Body of pancreas (tissue), 4 donors: ENCODE measurements at regions not wholly inside any gene's neighbourhood (a gene's known extent, or its start where the extent isn't known, plus 50 kb on each side); places are given as distances from the start of the nearest gene placed in this dataset.

Experiments
- ATAC-seq: fragments of 150-250 bp; one replicate; pipeline ENCODE4 v1.9.1; 2016
- DNase-seq, 4 donors: peaks; one replicate each; pipeline ENCODE4 v3.0.0-alpha.2; 2019
- H3K27ac ChIP-seq, 4 donors: fragments of 200-600 bp; sonication (generic); 1 replicate in 3 of 4; 2 replicates in 1 of 4; pipeline versions ENCODE4 v1.5.1 to v1.6.1; 2016 to 2019; ENCODE audit warnings: mild to moderate bottlenecking in 1 of 4, mixed read lengths in 1 of 4, moderate library complexity in 1 of 4
- H3K27me3 ChIP-seq, 2 donors: fragments of 200-600 bp; sonication (generic); one replicate each; pipeline ENCODE4 v1.6.0; 2016; ENCODE audit warnings: mild to moderate bottlenecking in 1 of 2
- H3K36me3 ChIP-seq, 2 donors: fragments of 200-600 bp; sonication (generic); replicated peaks in 1 of 2; 2 replicates each; pipeline ENCODE4 v1.5.1; 2016; ENCODE audit warnings: low read depth in 2 of 2; ENCODE audit not compliant: insufficient read depth in 1 of 2
- H3K4me1 ChIP-seq: fragments of 200-600 bp; sonication (generic); one replicate; pipeline ENCODE4 v1.6.0; 2016
- H3K4me3 ChIP-seq, 2 donors: fragments of 200-600 bp; sonication (generic); 1 replicate in 1 of 2; 2 replicates in 1 of 2; pipeline ENCODE4 v1.5.1; 2016 to 2019
- H3K9me3 ChIP-seq, 3 donors: fragments of 200-600 bp; sonication (generic); 1 replicate in 2 of 3; 2 replicates in 1 of 3; pipeline ENCODE4 v1.5.1; 2016
- POLR2A ChIP-seq, 3 donors: fragments of 450-650 bp; IDR thresholded peaks; one replicate each; pipeline ENCODE4 v1.6.1; 2016; ENCODE audit warnings: antibody characterized with exemption in 3 of 3, mild to moderate bottlenecking in 2 of 3
- WGBS, 2 donors: methylation state at CpG; one replicate each; pipeline ENCODE4 v1.1.5; 2017; 5-methylcytosine and 5-hydroxymethylcytosine counted together
- intact Hi-C: fragments of 100-400 bp; cut with DNase I; formaldehyde crosslinking; loops from one replicate; pipeline ENCODE4 v1.15.1; 2023
- TF ChIP-seq, protein P1 (sequence below), 7 experiments: fragments of 450-650 bp in 4 of 7; fragments of 200-600 bp in 3 of 7; sonication (generic) in 3 of 7; IDR thresholded peaks; one replicate each; pipeline ENCODE4 v1.5.1; 2016 to 2019; ENCODE audit warnings: antibody characterized with exemption in 7 of 7

DNA sequence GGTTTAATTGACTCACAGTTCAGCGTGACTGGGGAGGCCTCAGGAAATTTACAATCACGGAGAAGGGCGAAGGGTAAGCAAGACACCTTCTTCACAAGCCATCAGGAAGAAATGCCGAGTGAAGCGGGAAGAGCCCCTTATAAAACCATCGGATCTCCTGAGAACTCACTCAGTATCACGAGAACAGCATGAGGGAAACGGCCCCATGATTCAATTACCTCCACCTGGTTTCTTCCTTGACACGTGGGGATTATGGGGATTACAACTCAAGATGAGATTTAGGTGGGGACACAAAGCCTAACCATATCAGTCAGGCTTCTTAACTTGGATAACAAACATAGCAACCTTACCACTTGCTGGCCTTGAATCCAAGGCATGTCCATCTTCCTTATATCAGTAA, 73.6 kb upstream of the FOXN2 start:
- WGBS, 2 donors: 78 to 79% methylated on average over 9 of the region's 9 CpGs
- H3K9me3 ChIP-seq: no peaks in the 10 kb centered on the region
- H3K36me3 ChIP-seq: no peaks in the 10 kb centered on the region
- ATAC-seq (no peak), DNase-seq (no peak)
- no peak for TF ChIP-seq POLR2A (IDR thresholded peaks at IDR 0.05)
- TF ChIP-seq, protein P1, sequence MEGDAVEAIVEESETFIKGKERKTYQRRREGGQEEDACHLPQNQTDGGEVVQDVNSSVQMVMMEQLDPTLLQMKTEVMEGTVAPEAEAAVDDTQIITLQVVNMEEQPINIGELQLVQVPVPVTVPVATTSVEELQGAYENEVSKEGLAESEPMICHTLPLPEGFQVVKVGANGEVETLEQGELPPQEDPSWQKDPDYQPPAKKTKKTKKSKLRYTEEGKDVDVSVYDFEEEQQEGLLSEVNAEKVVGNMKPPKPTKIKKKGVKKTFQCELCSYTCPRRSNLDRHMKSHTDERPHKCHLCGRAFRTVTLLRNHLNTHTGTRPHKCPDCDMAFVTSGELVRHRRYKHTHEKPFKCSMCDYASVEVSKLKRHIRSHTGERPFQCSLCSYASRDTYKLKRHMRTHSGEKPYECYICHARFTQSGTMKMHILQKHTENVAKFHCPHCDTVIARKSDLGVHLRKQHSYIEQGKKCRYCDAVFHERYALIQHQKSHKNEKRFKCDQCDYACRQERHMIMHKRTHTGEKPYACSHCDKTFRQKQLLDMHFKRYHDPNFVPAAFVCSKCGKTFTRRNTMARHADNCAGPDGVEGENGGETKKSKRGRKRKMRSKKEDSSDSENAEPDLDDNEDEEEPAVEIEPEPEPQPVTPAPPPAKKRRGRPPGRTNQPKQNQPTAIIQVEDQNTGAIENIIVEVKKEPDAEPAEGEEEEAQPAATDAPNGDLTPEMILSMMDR (IDR thresholded peaks at IDR 0.05): no peak
- no peaks in the 10 kb centered on the region for H3K4me1 ChIP-seq
- H3K4me3 ChIP-seq: no peak overlapping the region
- no peak overlapping the region for H3K27ac ChIP-seq
- intact Hi-C loops: no loop called here
- H3K27me3 ChIP-seq: no peaks in the 10 kb centered on the region

DNA sequence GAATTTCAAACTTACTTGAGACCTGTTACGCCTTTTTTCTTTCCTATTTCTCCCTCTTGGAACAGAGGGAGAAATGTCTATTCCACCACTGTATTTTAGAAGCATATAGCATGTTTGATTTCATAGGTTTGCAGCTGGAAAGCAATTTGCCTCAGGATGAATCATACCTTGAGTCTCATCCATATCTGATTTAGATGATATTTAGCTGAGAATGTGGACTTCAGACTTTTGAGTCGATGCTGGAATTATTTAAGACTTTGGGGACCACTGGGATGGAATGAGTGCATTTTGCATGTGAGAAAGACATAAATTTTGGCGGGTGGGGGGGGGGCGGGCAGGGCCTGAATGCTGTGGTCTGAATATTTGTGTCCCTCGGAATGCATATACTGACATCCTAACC, 67.3 kb upstream of the FOXN2 start:
- no peak for TF ChIP-seq POLR2A (IDR thresholded peaks at IDR 0.05)
- TF ChIP-seq, protein P1 (IDR thresholded peaks at IDR 0.05): no peak
- ATAC-seq (no peak), DNase-seq (no peak)
- H3K4me1 ChIP-seq: peaks cover 6% of the 10 kb centered on the region
- no peak overlapping the region for H3K27ac ChIP-seq
- intact Hi-C loops: no loop called here
- no peaks in the 10 kb centered on the region for H3K27me3 ChIP-seq
- no peaks in the 10 kb centered on the region for H3K36me3 ChIP-seq
- no peaks in the 10 kb centered on the region for H3K9me3 ChIP-seq
- 82 to 90% methylated on average over 5 of the region's 5 CpGs for WGBS, 2 donors
- H3K4me3 ChIP-seq: no peak overlapping the region

DNA sequence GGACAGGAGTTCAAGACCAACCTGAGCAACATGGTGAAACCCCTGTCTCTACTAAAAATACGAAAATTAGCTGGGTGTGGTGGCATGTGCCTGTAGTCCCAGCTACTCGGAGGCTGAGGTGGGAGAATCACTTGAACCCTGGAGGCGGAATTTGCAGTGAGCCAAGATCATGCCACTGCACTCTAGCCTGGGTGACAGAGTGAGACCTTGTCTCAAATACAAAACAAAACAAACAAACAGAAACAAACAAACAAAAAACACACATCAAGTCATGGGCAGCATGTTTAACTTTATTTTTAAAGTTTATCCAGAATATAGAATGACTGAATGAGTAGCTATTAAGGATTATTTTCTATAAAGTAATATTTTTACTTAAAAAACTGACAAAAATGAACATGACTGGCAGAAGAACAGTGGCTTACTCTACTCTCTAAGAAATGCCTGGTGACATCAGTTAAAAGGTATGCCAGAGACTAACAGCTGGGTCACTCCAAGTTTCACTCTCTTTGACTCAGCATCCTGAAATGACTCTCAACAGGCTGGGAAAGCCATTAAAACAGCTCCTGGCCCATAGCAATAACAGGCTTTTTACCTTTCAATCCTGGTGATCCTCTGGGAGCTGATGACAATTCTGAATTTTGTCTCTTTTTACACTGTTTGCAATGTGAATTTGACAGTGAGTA, 66.1 kb upstream of the FOXN2 start:
- no peaks in the 10 kb centered on the region for H3K36me3 ChIP-seq
- H3K27me3 ChIP-seq: no peaks in the 10 kb centered on the region
- no peak overlapping the region for H3K27ac ChIP-seq
- intact Hi-C loops: no loop called here
- 85 to 87% methylated on average over 3 of the region's 3 CpGs for WGBS, 2 donors
- TF ChIP-seq, protein P1 (IDR thresholded peaks at IDR 0.05): no peak
- no peak for TF ChIP-seq POLR2A (IDR thresholded peaks at IDR 0.05)
- no peaks in the 10 kb centered on the region for H3K9me3 ChIP-seq
- peaks cover 6% of the 10 kb centered on the region for H3K4me1 ChIP-seq
- no peak overlapping the region for H3K4me3 ChIP-seq
- DNase-seq: no peak
- ATAC-seq: peak; percentile 74

DNA sequence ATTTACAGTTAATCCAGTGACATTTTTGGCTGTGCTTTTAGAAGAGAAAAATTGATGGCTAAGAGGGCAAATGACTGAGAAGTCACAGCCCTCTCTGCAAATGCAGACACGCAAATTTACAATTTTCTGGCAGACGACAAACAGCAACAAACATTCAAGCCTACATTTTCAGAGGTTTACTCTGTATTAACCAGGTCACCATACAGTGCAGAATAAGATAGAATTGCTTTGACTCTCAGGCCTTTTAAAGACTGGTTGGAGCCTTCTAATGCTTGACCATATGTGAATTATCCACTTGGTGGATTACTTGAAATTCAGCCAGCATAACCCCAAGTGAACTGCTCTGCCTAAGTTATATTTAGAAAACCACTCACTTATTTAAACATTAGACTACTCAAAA, 65.5 kb upstream of the FOXN2 start:
- H3K9me3 ChIP-seq: no peaks in the 10 kb centered on the region
- H3K4me1 ChIP-seq: peaks cover 6% of the 10 kb centered on the region
- no peaks in the 10 kb centered on the region for H3K36me3 ChIP-seq
- DNase-seq (no peak), ATAC-seq (peak; percentile 42)
- intact Hi-C loops: no loop called here
- TF ChIP-seq POLR2A (IDR thresholded peaks at IDR 0.05): no peak
- H3K4me3 ChIP-seq: no peak overlapping the region
- 60 to 77% methylated on average over 2 of the region's 2 CpGs for WGBS, 2 donors
- no peaks in the 10 kb centered on the region for H3K27me3 ChIP-seq
- H3K27ac ChIP-seq: no peak overlapping the region

DNA sequence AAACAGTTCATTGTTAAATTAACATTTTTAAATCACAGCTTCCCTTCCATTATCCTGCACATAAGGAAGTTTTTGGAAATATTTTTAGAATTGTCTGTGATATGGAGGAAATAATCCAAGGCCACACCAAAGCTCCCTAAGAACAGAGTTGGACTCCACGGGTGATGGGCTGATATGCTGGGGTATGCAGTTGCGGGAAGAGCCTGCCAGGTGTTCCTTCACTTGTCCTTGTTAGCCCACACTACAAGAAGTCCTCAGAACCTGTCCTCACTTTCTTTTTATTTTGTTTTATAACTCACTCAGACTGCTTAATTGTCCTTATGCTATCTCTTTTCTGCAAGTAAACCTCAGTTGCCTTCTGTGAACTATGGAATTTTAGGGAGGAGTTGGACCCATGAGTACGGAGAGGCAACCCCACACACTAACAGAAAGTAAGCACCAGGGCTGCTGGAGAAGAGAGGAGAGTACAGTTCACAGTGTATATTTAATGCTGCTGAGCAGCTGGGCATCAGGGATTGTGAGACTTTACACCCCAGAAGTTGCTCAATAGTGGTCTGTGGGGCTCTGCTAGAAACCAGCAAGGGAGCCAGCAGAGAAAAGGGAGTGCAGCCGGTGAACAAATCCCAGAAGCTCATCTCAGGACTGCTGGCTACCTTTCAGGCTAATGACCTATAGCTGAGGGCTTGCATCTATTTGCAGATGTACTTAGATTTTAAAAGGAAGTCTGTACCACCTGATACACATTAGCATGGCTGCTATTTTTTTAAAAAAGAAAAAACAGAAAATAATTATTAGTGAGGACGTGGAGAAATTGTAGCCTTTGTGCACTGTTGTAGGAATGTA, 64.6 kb upstream of the FOXN2 start:
- peak in 2 of 4 donors; percentile 5 to 35 for DNase-seq
- 44 to 55% methylated on average over 5 of the region's 5 CpGs for WGBS, 2 donors

More for the DNA sequence above, 64.6 kb upstream of the FOXN2 start:
- no peak overlapping the region for H3K4me3 ChIP-seq
- no peaks in the 10 kb centered on the region for H3K27me3 ChIP-seq
- intact Hi-C loops: no loop called here
- H3K36me3 ChIP-seq: no peaks in the 10 kb centered on the region
- no peak overlapping the region for H3K27ac ChIP-seq
- H3K9me3 ChIP-seq: no peaks in the 10 kb centered on the region
- no peak for ATAC-seq
- TF ChIP-seq POLR2A (IDR thresholded peaks at IDR 0.05): no peak
- TF ChIP-seq, protein P1 (IDR thresholded peaks at IDR 0.05): no peak
- H3K4me1 ChIP-seq: peaks cover 6% of the 10 kb centered on the region
